Spinal cord (tissue), 9 donors: ENCODE measurements at regions not wholly inside any gene's neighbourhood (a gene's known extent, or its start where the extent isn't known, plus 50 kb on each side); places are given as distances from the start of the nearest gene placed in this dataset.
"Not testable (repeated sequence)": the region's sequence is repeated elsewhere in the genome, so short reads cannot be mapped to it uniquely, and the experiment has no call there.

Experiments
- DNase-seq, 6 donors: peaks; one replicate each; pipeline versions ENCODE4 v3.0.0 to v3.0.0-alpha.2; 2013 to 2015; ENCODE audit warnings: low spot score in 6 of 6, low read depth in 4 of 6
- H3K27ac ChIP-seq: one replicate; pipeline ENCODE4 v1.5.1; 2013; ENCODE audit warnings: low read depth, low read length, control low read depth
- H3K27me3 ChIP-seq: one replicate; pipeline ENCODE4 v1.6.1; 2013; ENCODE audit warnings: low read length; ENCODE audit not compliant: control insufficient read depth, insufficient read depth
- H3K36me3 ChIP-seq: one replicate; pipeline ENCODE4 v1.6.1; 2013; ENCODE audit warnings: low read length; ENCODE audit not compliant: control insufficient read depth, insufficient read depth
- H3K4me1 ChIP-seq: one replicate; pipeline ENCODE4 v1.6.1; 2013; ENCODE audit warnings: low read length; ENCODE audit not compliant: control insufficient read depth, insufficient read depth
- H3K4me3 ChIP-seq: one replicate; pipeline ENCODE4 v1.5.1; 2013; ENCODE audit warnings: low read depth, low read length, control low read depth
- H3K9me3 ChIP-seq: one replicate; pipeline ENCODE4 v1.6.1; 2013; ENCODE audit warnings: low read length; ENCODE audit not compliant: control insufficient read depth, insufficient read depth
- WGBS: methylation state at CpG from one replicate; pipeline ENCODE4 v1.1.5; 2013; ENCODE audit warnings: missing lambda C conversion rate; ENCODE audit not compliant: insufficient coverage; 5-methylcytosine and 5-hydroxymethylcytosine counted together
- donor health status: healthy.

DNA sequence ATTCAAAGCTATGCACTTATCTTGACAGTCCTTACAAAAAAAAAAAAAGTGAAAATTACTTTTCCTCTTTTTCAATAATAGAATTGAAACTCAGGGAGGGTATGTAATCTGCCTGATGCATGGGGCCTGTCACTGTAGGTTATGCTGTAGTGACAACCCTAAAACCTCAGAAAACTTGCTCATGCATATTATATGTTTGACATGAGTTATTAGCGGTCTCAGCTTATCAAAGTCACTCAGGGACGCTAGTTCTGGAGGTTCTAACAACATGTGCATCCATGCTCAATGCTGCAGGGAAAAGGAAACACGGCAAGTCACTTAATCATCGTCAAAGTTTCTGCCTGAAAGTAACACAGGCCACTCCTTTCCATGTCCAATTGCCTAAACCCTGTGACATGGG is 78.4 kb upstream of the TMEM252 start:
- Histone ChIP-seq H3K4me1 (no peaks in the 10 kb centered on the region), H3K4me3 (no peak overlapping the region), H3K36me3 (no peaks in the 10 kb centered on the region), H3K9me3 (no peaks in the 10 kb centered on the region), H3K27ac (no peak overlapping the region), H3K27me3 (no peaks in the 10 kb centered on the region)
- no peak for DNase-seq
- WGBS = 79% methylated on average over 2 of the region's 4 CpGs

DNA sequence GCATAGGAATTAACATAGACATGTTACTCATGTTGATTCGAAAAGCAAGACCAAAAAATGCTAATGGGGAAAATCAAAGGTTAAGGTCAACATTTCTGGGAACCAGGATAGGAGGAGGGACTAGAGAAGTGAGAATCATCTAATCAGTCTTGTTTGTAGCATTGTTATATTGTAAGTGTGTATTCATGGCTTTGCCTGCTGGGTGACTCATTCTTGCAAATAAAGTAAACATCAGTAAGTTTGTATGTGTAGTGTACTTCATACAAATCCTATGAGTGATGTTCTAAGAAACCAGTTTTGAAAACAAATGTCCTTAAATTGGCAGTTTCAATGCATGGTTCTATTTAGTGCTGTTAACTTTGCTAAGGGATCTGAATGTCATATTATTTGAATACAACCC is 79.0 kb upstream of the TMEM252 start:
- 100% methylated on average over 1 of the region's 1 CpG for WGBS
- Histone ChIP-seq H3K27me3 (no peaks in the 10 kb centered on the region), H3K9me3 (no peaks in the 10 kb centered on the region), H3K4me1 (no peaks in the 10 kb centered on the region), H3K4me3 (no peak overlapping the region), H3K36me3 (no peaks in the 10 kb centered on the region), H3K27ac (no peak overlapping the region)
- no peak for DNase-seq

DNA sequence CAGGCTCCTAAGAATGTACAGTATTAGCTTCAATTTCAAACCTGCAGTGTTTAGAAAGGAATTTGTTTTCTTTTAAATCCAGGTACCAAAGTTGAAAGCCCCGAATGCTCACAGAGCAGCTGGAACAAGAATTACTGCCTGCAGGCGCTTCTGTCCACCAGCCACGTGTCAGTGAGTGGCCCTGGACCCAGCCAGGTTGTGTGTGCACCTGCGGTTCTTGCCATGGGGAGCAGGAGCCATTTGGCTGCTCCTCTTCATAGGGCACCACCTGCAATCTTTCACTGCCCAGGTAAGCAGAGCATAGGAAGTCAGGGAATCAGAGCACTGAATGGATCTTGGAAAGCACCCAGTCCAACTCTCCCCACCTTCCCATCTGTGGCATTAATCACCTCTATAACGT is 79.5 kb upstream of the PIP5K1B start:
- H3K27ac ChIP-seq = no peak overlapping the region
- no peak for DNase-seq
- no peak overlapping the region for H3K4me3 ChIP-seq
- no peaks in the 10 kb centered on the region for H3K9me3 ChIP-seq
- H3K4me1 ChIP-seq = no peaks in the 10 kb centered on the region
- no peaks in the 10 kb centered on the region for H3K27me3 ChIP-seq
- no peaks in the 10 kb centered on the region for H3K36me3 ChIP-seq
- WGBS = 92% methylated on average over 4 of the region's 5 CpGs

- H3K27ac ChIP-seq = no peak overlapping the region
- no peaks in the 10 kb centered on the region for H3K36me3 ChIP-seq
- H3K27me3 ChIP-seq = no peaks in the 10 kb centered on the region
- DNase-seq = no peak
- H3K4me1 ChIP-seq = no peaks in the 10 kb centered on the region
- H3K4me3 ChIP-seq = no peak overlapping the region
- 93% methylated on average over 2 of the region's 2 CpGs for WGBS
- no peaks in the 10 kb centered on the region for H3K9me3 ChIP-seq
These were observed 78.5 kb upstream of the PIP5K1B start for GRCh38 chr9:68626526-68626925.

GRCh38 chr9:68627104-68627503 is 77.9 kb upstream of the PIP5K1B start:
- no peaks in the 10 kb centered on the region for H3K27me3 ChIP-seq
- no peak overlapping the region for H3K4me3 ChIP-seq
- no peak overlapping the region for H3K27ac ChIP-seq
- 100% methylated on average over 1 of the region's 3 CpGs for WGBS
- DNase-seq = no peak
- no peaks in the 10 kb centered on the region for H3K4me1 ChIP-seq
- H3K36me3 ChIP-seq = no peaks in the 10 kb centered on the region
- H3K9me3 ChIP-seq = no peaks in the 10 kb centered on the region

DNA sequence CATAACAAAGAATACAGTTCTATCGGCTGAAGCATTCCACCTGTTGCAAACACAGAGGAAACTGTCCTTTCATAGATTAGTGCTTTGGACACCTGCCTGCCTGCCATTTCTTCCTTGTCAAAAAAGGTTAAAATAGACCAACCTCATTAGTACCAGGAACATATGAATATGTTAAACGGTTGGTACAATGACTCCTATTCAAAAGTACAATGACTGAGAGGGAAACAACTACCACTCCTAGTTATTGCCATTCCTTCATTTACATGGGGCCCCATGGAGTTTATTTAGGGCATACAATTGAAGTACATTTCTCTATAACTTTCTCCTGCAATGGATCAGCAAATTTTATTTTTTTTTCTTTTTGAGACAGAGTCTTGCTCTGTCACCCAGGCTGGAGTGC is 77.4 kb upstream of the PIP5K1B start:
- Histone ChIP-seq H3K4me1 (no peaks in the 10 kb centered on the region), H3K9me3 (no peaks in the 10 kb centered on the region), H3K27ac (no peak overlapping the region), H3K4me3 (no peak overlapping the region), H3K36me3 (no peaks in the 10 kb centered on the region), H3K27me3 (no peaks in the 10 kb centered on the region)
- no peak for DNase-seq
- WGBS = 60% methylated on average over 1 of the region's 2 CpGs

- no peak overlapping the region for H3K27ac ChIP-seq
- no peak for DNase-seq
- H3K36me3 ChIP-seq = no peaks in the 10 kb centered on the region
- H3K27me3 ChIP-seq = no peaks in the 10 kb centered on the region
- H3K4me1 ChIP-seq = no peaks in the 10 kb centered on the region
- no peaks in the 10 kb centered on the region for H3K9me3 ChIP-seq
- WGBS = no CpG with 5 or more reads among the region's 2 CpGs
- H3K4me3 ChIP-seq = no peak overlapping the region
These were observed 76.0 kb upstream of the PIP5K1B start for GRCh38 chr9:68629042-68629441.

DNA sequence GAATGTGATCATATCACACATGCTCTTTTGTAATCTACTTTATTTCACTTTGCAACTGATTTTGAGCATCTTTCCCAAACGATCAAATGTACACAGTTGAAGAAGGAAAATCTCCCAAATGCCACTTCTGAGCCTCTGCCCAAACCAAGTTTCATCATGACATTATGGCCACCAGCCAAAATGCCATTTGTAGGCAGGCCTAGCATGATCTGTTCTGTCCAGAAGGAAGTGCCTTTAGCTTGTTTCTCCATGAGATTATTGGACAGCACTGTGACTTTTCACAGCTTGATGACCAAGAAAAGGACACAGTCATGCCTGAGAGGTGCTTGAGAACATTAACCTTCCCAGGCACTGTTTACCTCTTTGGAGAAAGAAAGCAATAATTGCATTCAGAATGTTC is 73.2 kb upstream of the PIP5K1B start:
- DNase-seq = no peak
- Histone ChIP-seq H3K9me3 (no peaks in the 10 kb centered on the region), H3K4me3 (no peak overlapping the region), H3K27me3 (no peaks in the 10 kb centered on the region), H3K4me1 (no peaks in the 10 kb centered on the region), H3K36me3 (no peaks in the 10 kb centered on the region), H3K27ac (no peak overlapping the region)
- WGBS = 85% methylated on average over 1 of the region's 1 CpG

DNA sequence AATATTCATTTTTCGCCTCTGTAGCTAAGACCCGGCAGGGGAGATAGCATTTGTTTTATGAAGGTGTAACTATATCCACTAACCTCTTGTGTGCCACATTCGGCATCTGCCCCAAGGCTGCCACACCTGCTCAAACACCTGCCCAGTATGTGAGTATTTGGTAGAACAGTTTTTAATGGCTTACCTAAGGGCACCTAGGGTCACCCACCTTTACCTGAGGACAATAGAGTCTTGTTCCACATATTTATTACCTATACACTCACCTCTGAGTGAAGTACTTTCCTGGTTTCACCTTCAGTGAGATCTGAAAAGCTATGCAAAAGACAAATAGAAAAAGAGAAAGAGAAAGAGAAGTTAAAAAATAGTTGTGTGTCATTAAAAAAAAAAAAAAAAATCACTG is 68.0 kb upstream of the PIP5K1B start:
- Histone ChIP-seq H3K4me1 (no peaks in the 10 kb centered on the region), H3K4me3 (no peak overlapping the region), H3K36me3 (no peaks in the 10 kb centered on the region), H3K27ac (no peak overlapping the region), H3K27me3 (no peaks in the 10 kb centered on the region), H3K9me3 (no peaks in the 10 kb centered on the region)
- no CpG with 5 or more reads among the region's 3 CpGs for WGBS
- DNase-seq = no peak

DNA sequence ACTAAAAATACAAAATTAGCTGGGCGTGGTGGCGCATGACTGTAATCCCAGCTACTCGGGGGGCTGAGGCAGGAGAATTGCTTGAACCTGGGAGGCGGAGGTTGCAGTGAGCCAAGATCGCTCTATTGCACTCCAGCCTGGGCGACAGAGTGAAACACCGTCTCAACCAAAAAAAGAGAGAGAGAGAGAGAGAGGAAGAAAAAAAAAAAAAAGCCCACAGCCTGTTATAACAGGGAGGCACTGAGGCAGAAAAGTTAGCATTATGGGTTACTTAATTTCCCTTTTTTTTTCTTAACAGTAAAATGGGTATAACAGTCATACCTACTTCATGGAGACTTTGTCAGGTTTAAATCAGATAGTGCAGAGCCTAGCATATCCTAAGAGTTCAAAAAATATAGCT is 65.8 kb upstream of the PIP5K1B start:
- not testable (repeated sequence) for H3K36me3 ChIP-seq, H3K27me3 ChIP-seq, H3K27ac ChIP-seq, DNase-seq, H3K4me1 ChIP-seq, H3K4me3 ChIP-seq, H3K9me3 ChIP-seq
- 93% methylated on average over 5 of the region's 7 CpGs for WGBS
